SU-DHL-6 (cell line): ENCODE measurements at regions not wholly inside any gene's neighbourhood (a gene's known extent, or its start where the extent isn't known, plus 50 kb on each side); places are given as distances from the start of the nearest gene placed in this dataset.

Experiments used
- H2AFZ ChIP-seq: fragments of 200-600 bp; sonication (generic); 2 replicates; pipeline ENCODE4 v1.6.1; 2014; ENCODE audit warnings: low read depth, mild to moderate bottlenecking, moderate library complexity, mixed read lengths, antibody characterized with exemption, low read length; ENCODE audit not compliant: severe bottlenecking
- H3F3A ChIP-seq: fragments of 200-600 bp; shearing (Covaris generic); 2 replicates; pipeline ENCODE4 v1.6.0; 2016; ENCODE audit warnings: antibody characterized with exemption, mild to moderate bottlenecking; ENCODE audit not compliant: insufficient read depth
- H3K27ac ChIP-seq: fragments of 200-600 bp; sonication (generic); 2 replicates; pipeline ENCODE4 v1.5.1; 2016; ENCODE audit warnings: low read depth, mild to moderate bottlenecking, low read length, moderate library complexity, mixed read lengths
- H3K27me3 ChIP-seq: fragments of 200-600 bp; sonication (generic), shearing (Covaris generic); 2 replicates; pipeline ENCODE4 v1.6.0; 2014; ENCODE audit warnings: mild to moderate bottlenecking, low read length
- H3K36me3 ChIP-seq: fragments of 200-600 bp; sonication (generic); 2 replicates; pipeline ENCODE4 v1.6.1; 2014; ENCODE audit warnings: mild to moderate bottlenecking, low read length, mixed read lengths
- H3K4me2 ChIP-seq: fragments of 300-600, 200-600 bp; shearing (Covaris generic), sonication (generic); 2 replicates; pipeline ENCODE4 v1.6.0; 2014; ENCODE audit warnings: low read length, low read depth, mild to moderate bottlenecking; ENCODE audit not compliant: poor library complexity, severe bottlenecking
- H3K4me3 ChIP-seq: fragments of 200-600 bp; sonication (generic); 2 replicates; pipeline ENCODE4 v1.5.1; 2014; ENCODE audit warnings: antibody characterized with exemption, low read length, mild to moderate bottlenecking, mixed read lengths; ENCODE audit not compliant: insufficient read depth, poor library complexity, severe bottlenecking
- H3K79me2 ChIP-seq: fragments of 200-600 bp; sonication (generic); 2 replicates; pipeline ENCODE4 v1.6.1; 2014; ENCODE audit warnings: mild to moderate bottlenecking, low read length, moderate library complexity; ENCODE audit not compliant: insufficient read depth
- H3K9ac ChIP-seq: fragments of 200-600 bp; sonication (generic); 2 replicates; pipeline ENCODE4 v1.7.0; 2014; ENCODE audit warnings: mild to moderate bottlenecking, low read length
- H3K9me2 ChIP-seq: fragments of 200-600 bp; sonication (generic); replicated peaks from 2 replicates; pipeline ENCODE4 v1.6.1; 2014; ENCODE audit warnings: low read length; ENCODE audit not compliant: insufficient read depth
- H3K9me3 ChIP-seq: fragments of 200-600 bp; sonication (generic); 2 replicates; pipeline ENCODE4 v1.6.1; 2014; ENCODE audit warnings: low read length, mixed read lengths; ENCODE audit not compliant: insufficient read depth
- H4K20me1 ChIP-seq: fragments of 200-600 bp; sonication (generic); 2 replicates; pipeline ENCODE4 v1.6.1; 2014; ENCODE audit warnings: low read depth, mild to moderate bottlenecking, antibody characterized with exemption, low read length, moderate library complexity, mixed read lengths
- EZH2phosphoT487 ChIP-seq: fragments of 200-600 bp; sonication (generic), shearing (Covaris generic); conservative IDR thresholded peaks from 2 replicates; pipeline ENCODE4 v1.6.1; 2018; ENCODE audit warnings: mild to moderate bottlenecking, antibody characterized with exemption, low read length, moderate library complexity, mixed read lengths
- TF ChIP-seq, protein P1 (sequence below): fragments of 200-600 bp; sonication (generic); IDR thresholded peaks from one replicate; pipeline ENCODE4 v1.5.1; 2017; ENCODE audit warnings: antibody characterized with exemption, mild to moderate bottlenecking, low read length, moderate library complexity; ENCODE audit not compliant: insufficient read depth, poor library complexity, severe bottlenecking

DNA sequence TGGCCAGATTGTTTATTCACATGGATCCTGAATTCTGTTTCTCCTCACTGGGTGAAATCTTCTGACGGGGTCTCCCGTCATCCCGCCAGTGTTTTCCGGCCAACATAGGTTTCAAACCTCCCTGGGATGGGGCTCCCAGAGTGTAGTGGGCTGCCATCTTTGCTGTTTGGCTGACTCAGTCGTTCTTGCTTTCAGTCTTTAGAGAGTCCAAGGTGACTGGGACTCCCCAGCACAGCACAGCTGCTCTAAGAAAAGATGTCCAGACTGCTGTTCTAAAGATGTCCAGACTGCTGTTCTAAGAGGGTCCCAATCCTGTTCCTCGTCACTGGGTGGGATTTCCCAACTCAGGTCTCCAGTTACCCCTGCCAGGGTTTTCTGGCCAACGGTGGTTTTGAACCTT, 801.9 kb upstream of the IGFBP3 start:
- H3K9me3 ChIP-seq = no peaks in the 10 kb centered on the region
- H3K9ac ChIP-seq = no peak overlapping the region
- H3K9me2 ChIP-seq = no peaks in the 10 kb centered on the region
- no peaks in the 10 kb centered on the region for H4K20me1 ChIP-seq
- no peak for TF ChIP-seq EZH2phosphoT487
- TF ChIP-seq, protein P1, sequence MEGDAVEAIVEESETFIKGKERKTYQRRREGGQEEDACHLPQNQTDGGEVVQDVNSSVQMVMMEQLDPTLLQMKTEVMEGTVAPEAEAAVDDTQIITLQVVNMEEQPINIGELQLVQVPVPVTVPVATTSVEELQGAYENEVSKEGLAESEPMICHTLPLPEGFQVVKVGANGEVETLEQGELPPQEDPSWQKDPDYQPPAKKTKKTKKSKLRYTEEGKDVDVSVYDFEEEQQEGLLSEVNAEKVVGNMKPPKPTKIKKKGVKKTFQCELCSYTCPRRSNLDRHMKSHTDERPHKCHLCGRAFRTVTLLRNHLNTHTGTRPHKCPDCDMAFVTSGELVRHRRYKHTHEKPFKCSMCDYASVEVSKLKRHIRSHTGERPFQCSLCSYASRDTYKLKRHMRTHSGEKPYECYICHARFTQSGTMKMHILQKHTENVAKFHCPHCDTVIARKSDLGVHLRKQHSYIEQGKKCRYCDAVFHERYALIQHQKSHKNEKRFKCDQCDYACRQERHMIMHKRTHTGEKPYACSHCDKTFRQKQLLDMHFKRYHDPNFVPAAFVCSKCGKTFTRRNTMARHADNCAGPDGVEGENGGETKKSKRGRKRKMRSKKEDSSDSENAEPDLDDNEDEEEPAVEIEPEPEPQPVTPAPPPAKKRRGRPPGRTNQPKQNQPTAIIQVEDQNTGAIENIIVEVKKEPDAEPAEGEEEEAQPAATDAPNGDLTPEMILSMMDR = no peak
- no peaks in the 10 kb centered on the region for H3K36me3 ChIP-seq
- H3K4me3 ChIP-seq = no peak overlapping the region
- H3K4me2 ChIP-seq = no peak overlapping the region
- H3K79me2 ChIP-seq = no peaks in the 10 kb centered on the region
- no peaks in the 10 kb centered on the region for H3F3A ChIP-seq
- no peak overlapping the region for H2AFZ ChIP-seq
- no peak overlapping the region for H3K27ac ChIP-seq
- no peaks in the 10 kb centered on the region for H3K27me3 ChIP-seq

DNA sequence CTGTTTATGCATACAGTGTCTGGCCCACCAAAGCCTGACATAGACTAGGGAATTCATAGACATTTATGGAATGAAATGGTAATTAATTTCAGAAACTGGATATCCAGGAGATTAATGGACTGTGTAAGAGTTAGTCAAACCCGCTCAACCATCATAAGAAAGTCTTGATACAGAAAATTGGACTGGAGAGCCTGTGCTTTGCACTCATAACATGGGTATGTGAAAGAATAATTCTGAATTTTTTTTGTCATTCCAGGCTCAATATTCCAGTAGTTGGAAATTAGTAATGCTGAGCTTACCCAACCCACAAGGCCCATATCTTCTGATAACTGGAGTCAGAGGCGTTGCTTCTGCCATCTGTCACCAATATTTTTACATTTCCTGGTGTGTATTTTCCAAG, 799.7 kb upstream of the IGFBP3 start:
- no peaks in the 10 kb centered on the region for H3K27me3 ChIP-seq
- TF ChIP-seq, protein P1 = no peak
- no peak for TF ChIP-seq EZH2phosphoT487
- no peak overlapping the region for H2AFZ ChIP-seq
- H3F3A ChIP-seq = no peaks in the 10 kb centered on the region
- no peaks in the 10 kb centered on the region for H3K9me3 ChIP-seq
- H3K4me2 ChIP-seq = no peak overlapping the region
- H3K36me3 ChIP-seq = no peaks in the 10 kb centered on the region
- no peak overlapping the region for H3K27ac ChIP-seq
- no peaks in the 10 kb centered on the region for H3K9me2 ChIP-seq
- no peak overlapping the region for H3K4me3 ChIP-seq
- no peaks in the 10 kb centered on the region for H4K20me1 ChIP-seq
- no peaks in the 10 kb centered on the region for H3K79me2 ChIP-seq
- H3K9ac ChIP-seq = no peak overlapping the region

DNA sequence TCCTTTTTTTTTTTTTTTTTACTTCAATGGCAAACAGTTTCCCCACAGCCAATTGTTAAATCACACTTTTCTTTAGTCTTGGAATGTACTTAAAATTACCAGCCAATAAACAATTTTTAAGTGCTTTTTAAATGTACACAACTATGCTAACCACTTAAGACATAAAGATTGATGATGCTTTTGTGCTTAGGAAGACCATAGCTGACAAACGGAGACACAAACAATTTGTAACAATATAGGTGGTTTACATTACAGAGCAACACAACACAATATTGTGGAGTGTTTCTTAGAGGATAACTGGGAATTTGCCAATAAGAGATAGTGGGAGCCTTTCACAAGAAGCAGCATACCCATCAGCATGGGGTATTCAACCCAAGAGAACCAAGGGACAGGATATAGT, 798.5 kb upstream of the IGFBP3 start:
- no peaks in the 10 kb centered on the region for H3K27me3 ChIP-seq
- no peak overlapping the region for H3K4me3 ChIP-seq
- H3K4me2 ChIP-seq = no peak overlapping the region
- no peaks in the 10 kb centered on the region for H3K79me2 ChIP-seq
- H3K27ac ChIP-seq = no peak overlapping the region
- H3K36me3 ChIP-seq = no peaks in the 10 kb centered on the region
- H3F3A ChIP-seq = no peaks in the 10 kb centered on the region
- TF ChIP-seq, protein P1 = no peak
- TF ChIP-seq EZH2phosphoT487 = no peak
- no peaks in the 10 kb centered on the region for H3K9me2 ChIP-seq
- no peaks in the 10 kb centered on the region for H3K9me3 ChIP-seq
- H3K9ac ChIP-seq = no peak overlapping the region
- H4K20me1 ChIP-seq = no peaks in the 10 kb centered on the region
- no peak overlapping the region for H2AFZ ChIP-seq
